GM19324 (cell line): ENCODE measurements at regions not wholly inside any gene's neighbourhood (a gene's known extent, or its start where the extent isn't known, plus 50 kb on each side); places are given as distances from the start of the nearest gene placed in this dataset.

Source experiments
- ATAC-seq: cut with Tn5 transposase; IDR thresholded peaks from one replicate; pipeline ENCODE4 v1.9.1; 2021; ENCODE audit warnings: mild to moderate bottlenecking, moderate library complexity; ENCODE audit not compliant: unreplicated experiment, low FRiP score

GRCh38 chr1:184267747-184268146 is 119.1 kb upstream of the C1orf21 start:
- ATAC-seq = no peak

GRCh38 chr1:184270556-184270955 is 116.3 kb upstream of the C1orf21 start:
- ATAC-seq = no peak

GRCh38 chr1:184272175-184272866 is 114.5 kb upstream of the C1orf21 start:
- no peak for ATAC-seq

GRCh38 chr1:184276416-184276815 is 110.4 kb upstream of the C1orf21 start:
- ATAC-seq = no peak

GRCh38 chr1:184279911-184280458 is 106.8 kb upstream of the C1orf21 start:
- ATAC-seq = no peak

- ATAC-seq = no peak
Observed at GRCh38 chr1:184283999-184284398, 102.8 kb upstream of the C1orf21 start.

- ATAC-seq = no peak
Observed at GRCh38 chr1:184284900-184285299, 101.9 kb upstream of the C1orf21 start.

GRCh38 chr1:184285401-184286087 is 101.3 kb upstream of the C1orf21 start:
- no peak for ATAC-seq

GRCh38 chr1:184287001-184287400 is 99.8 kb upstream of the C1orf21 start:
- ATAC-seq = no peak

- ATAC-seq = no peak
Observed at GRCh38 chr1:184289825-184290550, 96.8 kb upstream of the C1orf21 start.

- no peak for ATAC-seq
Observed at GRCh38 chr1:184291701-184292100, 95.1 kb upstream of the C1orf21 start.

- no peak for ATAC-seq
Observed at GRCh38 chr1:184292101-184292500, 94.7 kb upstream of the C1orf21 start.

- no peak for ATAC-seq
Observed at GRCh38 chr1:184294101-184294500, 92.7 kb upstream of the C1orf21 start.

GRCh38 chr1:184296466-184297243 is 90.2 kb upstream of the C1orf21 start:
- ATAC-seq = no peak

GRCh38 chr1:184297244-184297750 is 89.5 kb upstream of the C1orf21 start:
- no peak for ATAC-seq

GRCh38 chr1:184298440-184299405 is 88.1 kb upstream of the C1orf21 start:
- ATAC-seq = no peak

GRCh38 chr1:184299406-184299790 is 87.4 kb upstream of the C1orf21 start:
- no peak for ATAC-seq

- ATAC-seq = no peak
Observed at GRCh38 chr1:184299796-184300195, 87.0 kb upstream of the C1orf21 start.

GRCh38 chr1:184300446-184300845 is 86.4 kb upstream of the C1orf21 start:
- ATAC-seq = no peak
